Tibial nerve (tissue), 4 donors: ENCODE measurements at regions not wholly inside any gene's neighbourhood (a gene's known extent, or its start where the extent isn't known, plus 50 kb on each side); places are given as distances from the start of the nearest gene placed in this dataset.

Source experiments
- DNase-seq, 2 donors: peaks; one replicate each; pipeline ENCODE4 v3.0.0-alpha.2; 2019; ENCODE audit warnings: low spot score in 2 of 2
- H3K27ac ChIP-seq, 4 donors: fragments of 200-600 bp; sonication (generic) in 3 of 4; one replicate each; pipeline ENCODE4 v1.5.1; 2017 to 2019; ENCODE audit warnings: mild to moderate bottlenecking in 1 of 4
- H3K27me3 ChIP-seq, 2 donors: fragments of 200-600 bp; sonication (generic) in 1 of 2; one replicate each; pipeline versions ENCODE4 v1.5.1 to v1.6.0; 2017 to 2019
- H3K36me3 ChIP-seq, 3 donors: fragments of 200-600 bp; sonication (generic); one replicate each; pipeline ENCODE4 v1.5.1; 2018 to 2019
- H3K4me1 ChIP-seq, 4 donors: fragments of 200-600 bp; sonication (generic) in 3 of 4; one replicate each; pipeline ENCODE4 v1.5.1; 2017 to 2019
- H3K4me3 ChIP-seq, 4 donors: fragments of 200-600 bp; sonication (generic) in 3 of 4; one replicate each; pipeline ENCODE4 v1.5.1; 2017 to 2019; ENCODE audit warnings: mild to moderate bottlenecking in 1 of 4, moderate library complexity in 1 of 4
- H3K9me3 ChIP-seq, 4 donors: fragments of 200-600 bp; sonication (generic) in 3 of 4; one replicate each; pipeline ENCODE4 v1.5.1; 2017 to 2019
- EP300 ChIP-seq, 2 donors: sonication (generic); formaldehyde crosslinking; IDR thresholded peaks; one replicate each; pipeline ENCODE4 v1.6.1; 2017; ENCODE audit warnings: antibody characterized with exemption in 2 of 2, mild to moderate bottlenecking in 1 of 2
- POLR2A ChIP-seq, 2 donors: fragments of 450-650 bp; IDR thresholded peaks; one replicate each; pipeline ENCODE4 v1.6.1; 2017; ENCODE audit warnings: antibody characterized with exemption in 2 of 2, mild to moderate bottlenecking in 2 of 2, moderate library complexity in 2 of 2
- WGBS, 2 donors: methylation state at CpG; one replicate each; pipeline ENCODE4 v1.1.5; 2018; 5-methylcytosine and 5-hydroxymethylcytosine counted together
- TF ChIP-seq, protein P1 (sequence below), 5 experiments: fragments of 200-600 bp in 3 of 5; fragments of 450-650 bp in 2 of 5; sonication (generic) in 3 of 5; IDR thresholded peaks; one replicate each; pipeline ENCODE4 v1.5.1; 2016 to 2019; ENCODE audit warnings: antibody characterized with exemption in 5 of 5, mild to moderate bottlenecking in 3 of 5, moderate library complexity in 2 of 5

DNA sequence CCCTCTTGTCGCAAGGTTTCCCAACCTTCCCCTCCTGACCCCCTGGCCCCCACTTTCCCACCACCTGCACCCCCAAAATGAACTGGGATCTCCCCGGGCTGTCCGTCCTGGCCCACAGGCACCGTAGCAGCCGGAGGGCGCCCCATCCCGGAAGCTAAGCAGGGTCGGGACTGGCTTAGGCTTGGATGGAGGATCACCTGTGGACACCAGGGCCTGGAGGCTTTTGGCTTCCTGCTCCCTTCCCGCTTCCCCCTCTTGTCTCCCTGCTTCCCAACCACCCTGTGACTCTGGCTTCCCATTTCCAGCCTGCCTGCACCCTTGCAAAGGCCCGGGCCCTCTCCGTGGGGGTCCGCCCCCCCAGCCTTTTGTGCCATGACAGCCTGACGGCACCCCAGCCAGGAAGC lies 2291.3 kb downstream of the TP53TG3F start:
- Histone ChIP-seq H3K27me3 (no peaks in the 10 kb centered on the region), H3K27ac (no peak overlapping the region), H3K36me3 (no peaks in the 10 kb centered on the region), H3K4me3 (no peak overlapping the region), H3K4me1 (no peaks in the 10 kb centered on the region), H3K9me3 (peaks cover 0 to 90% (median 0%) of the 10 kb centered on the region in 4 donors)
- no peak for DNase-seq
- WGBS, 2 donors: 83 to 90% methylated on average over 13 of the region's 13 CpGs
- no peak for TF ChIP-seq EP300 (IDR thresholded peaks at IDR 0.05)
- TF ChIP-seq, protein P1, sequence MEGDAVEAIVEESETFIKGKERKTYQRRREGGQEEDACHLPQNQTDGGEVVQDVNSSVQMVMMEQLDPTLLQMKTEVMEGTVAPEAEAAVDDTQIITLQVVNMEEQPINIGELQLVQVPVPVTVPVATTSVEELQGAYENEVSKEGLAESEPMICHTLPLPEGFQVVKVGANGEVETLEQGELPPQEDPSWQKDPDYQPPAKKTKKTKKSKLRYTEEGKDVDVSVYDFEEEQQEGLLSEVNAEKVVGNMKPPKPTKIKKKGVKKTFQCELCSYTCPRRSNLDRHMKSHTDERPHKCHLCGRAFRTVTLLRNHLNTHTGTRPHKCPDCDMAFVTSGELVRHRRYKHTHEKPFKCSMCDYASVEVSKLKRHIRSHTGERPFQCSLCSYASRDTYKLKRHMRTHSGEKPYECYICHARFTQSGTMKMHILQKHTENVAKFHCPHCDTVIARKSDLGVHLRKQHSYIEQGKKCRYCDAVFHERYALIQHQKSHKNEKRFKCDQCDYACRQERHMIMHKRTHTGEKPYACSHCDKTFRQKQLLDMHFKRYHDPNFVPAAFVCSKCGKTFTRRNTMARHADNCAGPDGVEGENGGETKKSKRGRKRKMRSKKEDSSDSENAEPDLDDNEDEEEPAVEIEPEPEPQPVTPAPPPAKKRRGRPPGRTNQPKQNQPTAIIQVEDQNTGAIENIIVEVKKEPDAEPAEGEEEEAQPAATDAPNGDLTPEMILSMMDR (IDR thresholded peaks at IDR 0.05): no peak

DNA sequence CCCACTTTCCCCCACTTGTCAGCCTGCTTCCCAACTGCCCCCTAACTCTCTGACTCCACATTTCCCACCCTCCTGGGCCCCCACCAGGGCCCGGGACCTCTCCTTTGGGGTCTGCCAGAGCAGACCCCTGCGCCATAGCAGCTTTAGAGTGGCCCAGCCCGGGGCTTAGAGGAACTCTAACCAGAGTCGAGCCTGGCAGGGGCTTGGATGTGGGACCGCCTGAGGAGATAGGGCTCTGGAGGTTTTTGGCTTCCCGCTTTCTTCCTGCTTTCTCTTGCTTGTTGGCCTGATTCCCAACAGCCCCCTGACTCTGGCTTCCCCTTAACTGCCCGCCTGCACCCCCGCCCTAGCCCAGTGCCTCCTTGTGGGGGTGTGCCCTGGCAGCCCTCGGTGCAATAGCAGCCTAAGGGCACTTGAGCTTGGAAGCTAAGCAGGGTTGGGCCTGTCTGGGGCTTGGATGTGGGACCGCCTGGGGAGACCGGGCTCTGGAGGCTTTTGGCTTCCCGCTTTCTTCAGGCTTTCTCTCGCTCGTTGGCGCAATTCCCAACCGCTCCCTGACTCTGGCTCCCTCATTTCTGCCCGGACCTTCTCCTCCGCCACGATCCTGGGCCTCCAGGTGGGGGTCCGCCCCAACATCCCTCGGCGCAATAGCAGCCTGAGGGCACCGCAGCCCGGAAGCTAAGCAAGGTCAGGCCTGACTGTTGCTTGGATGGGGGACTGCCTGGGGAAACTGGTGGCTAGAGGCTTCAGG lies 2292.0 kb downstream of the TP53TG3F start:
- DNase-seq: no peak
- H3K9me3 ChIP-seq: peaks cover 0 to 83% (median 0%) of the 10 kb centered on the region in 4 donors

DNA sequence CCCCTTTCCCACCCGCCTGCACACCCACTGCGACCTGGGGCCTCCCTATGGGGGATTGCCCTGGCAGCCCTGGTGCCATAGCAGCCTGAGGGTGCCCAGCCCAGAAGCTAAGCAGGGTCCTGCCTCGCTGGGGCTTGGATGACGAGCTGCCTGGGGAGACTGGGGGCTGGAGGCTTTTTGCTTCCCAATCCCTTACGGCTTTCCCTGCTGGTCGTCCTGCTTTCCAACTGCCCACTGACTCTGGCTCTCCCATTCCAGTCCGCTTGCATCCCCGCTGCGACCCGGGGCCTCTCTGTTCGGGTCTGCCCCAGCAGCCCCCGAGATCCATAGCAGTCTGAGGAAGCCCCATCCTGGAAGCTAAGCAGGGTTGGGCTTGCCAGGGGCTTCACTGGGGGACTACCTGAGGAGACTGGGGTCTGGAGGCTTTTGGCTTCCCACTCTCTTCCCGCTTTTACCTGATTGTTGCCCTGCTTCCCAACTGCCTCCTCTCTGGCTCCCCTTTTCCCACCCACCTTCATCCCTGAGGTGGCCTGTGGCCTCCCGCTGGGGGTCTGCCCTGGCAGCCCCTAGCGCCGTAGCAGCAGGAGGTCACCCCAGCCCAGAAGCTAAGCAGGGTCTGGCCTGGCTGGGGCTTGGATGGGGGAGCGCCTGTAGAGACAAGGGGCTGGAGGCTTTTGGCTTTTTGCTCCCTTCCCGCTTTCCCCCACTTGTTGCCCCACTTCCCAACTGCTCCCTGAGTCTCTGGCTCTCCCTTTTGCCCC lies 2292.8 kb downstream of the TP53TG3F start:
- Histone ChIP-seq H3K36me3 (no peaks in the 10 kb centered on the region), H3K27ac (no peak overlapping the region), H3K4me3 (no peak overlapping the region), H3K4me1 (no peaks in the 10 kb centered on the region), H3K27me3 (no peaks in the 10 kb centered on the region), H3K9me3 (peaks cover 0 to 75% (median 0%) of the 10 kb centered on the region in 4 donors)
- WGBS, 2 donors: 79 to 84% methylated on average over 18 of the region's 18 CpGs
- DNase-seq: no peak
- TF ChIP-seq POLR2A (IDR thresholded peaks at IDR 0.05): no peak
- TF ChIP-seq, protein P1 (IDR thresholded peaks at IDR 0.05): no peak
- no peak for TF ChIP-seq EP300 (IDR thresholded peaks at IDR 0.05)

More for the DNA sequence above, 2292.0 kb downstream of the TP53TG3F start:
- H3K27ac ChIP-seq: no peak overlapping the region
- no peaks in the 10 kb centered on the region for H3K27me3 ChIP-seq
- H3K4me1 ChIP-seq: no peaks in the 10 kb centered on the region
- TF ChIP-seq EP300 (IDR thresholded peaks at IDR 0.05) (no peak), POLR2A (IDR thresholded peaks at IDR 0.05) (no peak)
- TF ChIP-seq, protein P1 (IDR thresholded peaks at IDR 0.05): no peak
- H3K36me3 ChIP-seq: no peaks in the 10 kb centered on the region
- WGBS, 2 donors: 90% methylated on average over 23 to 24 of the region's 24 CpGs
- H3K4me3 ChIP-seq: no peak overlapping the region

DNA sequence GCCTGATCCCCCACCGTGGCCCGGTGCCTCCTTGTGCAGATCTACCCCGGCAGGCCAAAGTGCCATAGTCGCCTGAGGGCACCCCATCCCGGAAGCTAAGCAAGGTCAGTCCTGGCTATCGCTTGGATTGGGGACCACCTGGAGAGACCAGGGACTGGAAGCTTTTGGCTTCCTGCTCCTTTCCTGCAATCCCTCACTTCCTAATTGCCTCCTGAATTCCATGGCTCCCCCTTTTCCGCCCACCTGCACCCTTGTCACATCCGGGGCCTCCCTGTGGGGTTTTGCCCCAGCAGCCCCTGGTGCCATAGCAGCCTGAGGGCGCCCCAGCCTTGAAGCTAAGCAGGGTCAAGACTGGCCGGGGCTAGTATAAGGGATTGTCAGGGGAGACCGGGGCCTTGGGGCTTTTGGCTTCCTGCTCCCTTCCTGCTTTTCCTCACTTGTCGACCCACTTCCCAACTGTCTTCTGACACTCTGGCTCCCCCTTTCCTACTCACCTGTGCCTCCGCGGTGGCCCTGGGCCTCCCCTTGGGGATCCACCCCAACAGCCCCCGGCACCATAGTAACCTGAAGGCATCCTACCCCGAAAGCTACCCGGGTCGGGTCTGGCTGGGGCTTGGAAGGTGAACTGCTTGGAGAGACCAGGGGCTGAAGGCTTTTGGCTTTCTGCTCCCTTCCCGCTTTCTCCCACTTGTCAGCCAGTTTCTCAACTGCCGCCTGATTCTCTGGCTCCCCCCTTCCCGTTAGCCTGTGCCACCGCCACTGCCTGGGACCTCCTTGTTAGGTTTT lies 2293.6 kb downstream of the TP53TG3F start:
- no peaks in the 10 kb centered on the region for H3K36me3 ChIP-seq
- H3K9me3 ChIP-seq: peaks cover 0 to 67% (median 0%) of the 10 kb centered on the region in 4 donors
- H3K4me3 ChIP-seq: no peak overlapping the region
- no peaks in the 10 kb centered on the region for H3K4me1 ChIP-seq
- 86 to 88% methylated on average over 22 of the region's 22 CpGs for WGBS, 2 donors
- no peaks in the 10 kb centered on the region for H3K27me3 ChIP-seq
- no peak for TF ChIP-seq POLR2A (IDR thresholded peaks at IDR 0.05)
- TF ChIP-seq, protein P1 (IDR thresholded peaks at IDR 0.05): no peak
- TF ChIP-seq EP300 (IDR thresholded peaks at IDR 0.05): no peak
- no peak for DNase-seq
- H3K27ac ChIP-seq: no peak overlapping the region
